ENCODE measurements at regions not wholly inside any gene's neighbourhood (a gene's known extent, or its start where the extent isn't known, plus 50 kb on each side); places are given as distances from the start of the nearest gene placed in this dataset.

GRCh38 chr5:3518576-3518975 is 77.1 kb upstream of the IRX1 start:
- no peak for DNase-seq (ENCODE audit: extremely low read depth in 1 of 4, low spot score in 3 of 4)
- no peak for FAIRE-seq
- H2AFZ ChIP-seq (ENCODE audit: low read depth, low read length): no peak overlapping the region
- H3K4me3 ChIP-seq: no peak overlapping the region
- no peaks in the 10 kb centered on the region for H3K36me3 ChIP-seq (ENCODE audit: control insufficient read depth, insufficient read depth, low read length)
- TF ChIP-seq ZNF239 (CRISPR knock-in tag; IDR thresholded peaks at IDR 0.05): no peak
- no peak for TF ChIP-seq SFPQ (IDR thresholded peaks at IDR 0.05; ENCODE audit: low read depth, low read length)
- TF ChIP-seq ZNF175 (CRISPR knock-in tag; IDR thresholded peaks at IDR 0.05; ENCODE audit: low read depth): no peak
- TF ChIP-seq CUX1 (CRISPR knock-in tag; IDR thresholded peaks at IDR 0.05): no peak
- no peak for TF ChIP-seq RAD51 (IDR thresholded peaks at IDR 0.05; ENCODE audit: borderline replicate concordance, low read depth)
- TF ChIP-seq BHLHE40 (IDR thresholded peaks at IDR 0.05; ENCODE audit: low read length): no peak
- no peak for TF ChIP-seq CBFB (CRISPR knock-in tag; IDR thresholded peaks at IDR 0.05)
- no peak for TF ChIP-seq MXI1 (IDR thresholded peaks at IDR 0.05; ENCODE audit: low read depth, low read length)
- no peak for TF ChIP-seq ZNF12 (CRISPR knock-in tag; IDR thresholded peaks at IDR 0.05)
- no peak for TF ChIP-seq TCF3 (CRISPR knock-in tag; IDR thresholded peaks at IDR 0.05)
- no peak for TF ChIP-seq THRB (CRISPR knock-in tag; conservative IDR thresholded peaks at IDR 0.05)
- no peak for TF ChIP-seq HSF4 (CRISPR knock-in tag; IDR thresholded peaks at IDR 0.05; ENCODE audit: borderline replicate concordance)
- no peak for TF ChIP-seq KLF13 (tag; IDR thresholded peaks at IDR 0.05; ENCODE audit: borderline replicate concordance, low read depth)
- in situ Hi-C loops (cut with MboI): no loop called here
- no peak overlapping the region for H3K4me2 ChIP-seq (ENCODE audit: insufficient read depth, low read length)
- POLR2A ChIA-PET: no interaction called here
- intact Hi-C loops (cut with micrococcal nuclease): no loop called here
- H4K20me1 ChIP-seq (replicated peaks; ENCODE audit: control insufficient read depth, insufficient read depth, low read length): no peaks in the 10 kb centered on the region
- no peak for ATAC-seq
- peaks cover 0 to 10% of the 10 kb centered on the region in 2 experiments; a peak in 2 of 5 replicates for H3K27me3 ChIP-seq (ENCODE audit: control insufficient read depth in 2 of 2, insufficient read depth in 2 of 2, low read length in 2 of 2)
- no peaks in the 10 kb centered on the region for H3K79me2 ChIP-seq (ENCODE audit: control insufficient read depth, insufficient read depth, low read length)
- no peak overlapping the region for H3K9ac ChIP-seq (ENCODE audit: insufficient read depth in 1 of 2, low read depth in 2 of 2, low read length in 2 of 2)
- H3K9me3 ChIP-seq (replicated peaks; ENCODE audit: control insufficient read depth, insufficient read depth, low read depth, low read length): no peaks in the 10 kb centered on the region
- H3K27ac ChIP-seq (ENCODE audit: extremely low read depth, low read depth, low read length): no peak overlapping the region
- BruUV-seq (replicated peaks): no TSS peak
- 0% methylated on average over 9 of the region's 9 CpGs for WGBS (ENCODE audit: insufficient coverage, low coverage, missing lambda C conversion rate)
- CTCF ChIA-PET (ENCODE audit: low intra/inter-chr PET ratio): no interaction called here
- no peaks in the 10 kb centered on the region for H3K9me1 ChIP-seq (ENCODE audit: control insufficient read depth, insufficient read depth, low read length)
- H3K4me1 ChIP-seq (replicated peaks in 1 of 2; ENCODE audit: control insufficient read depth in 2 of 2, insufficient read depth in 2 of 2, low read length in 2 of 2): no peaks in the 10 kb centered on the region
